Loucy (cell line): ENCODE measurements at regions not wholly inside any gene's neighbourhood (a gene's known extent, or its start where the extent isn't known, plus 50 kb on each side); places are given as distances from the start of the nearest gene placed in this dataset.

Experiments
- H2AFZ ChIP-seq: fragments of 200-600 bp; sonication (generic); 2 replicates; pipeline ENCODE4 v1.6.0; 2016; ENCODE audit warnings: antibody characterized with exemption, mild to moderate bottlenecking, low read length, moderate library complexity
- H3F3A ChIP-seq: fragments of 200-600 bp; 2 replicates; pipeline ENCODE4 v1.6.0; 2016; ENCODE audit warnings: antibody characterized with exemption, low read depth, mild to moderate bottlenecking
- H3K27me3 ChIP-seq: fragments of 200-600 bp; sonication (generic); 2 replicates; pipeline ENCODE4 v1.6.1; 2014; ENCODE audit warnings: low read length, mild to moderate bottlenecking; ENCODE audit not compliant: insufficient read depth, poor library complexity, severe bottlenecking
- H3K36me3 ChIP-seq: fragments of 200-600 bp; sonication (generic); 2 replicates; pipeline ENCODE4 v1.6.1; 2016; ENCODE audit warnings: low read length; ENCODE audit not compliant: insufficient read depth
- H3K4me1 ChIP-seq: fragments of 200-600 bp; sonication (generic); 2 replicates; pipeline ENCODE4 v1.5.1; 2014; ENCODE audit warnings: low read length, mild to moderate bottlenecking; ENCODE audit not compliant: insufficient read depth, poor library complexity, severe bottlenecking
- H3K4me2 ChIP-seq: fragments of 200-600 bp; sonication (generic); 2 replicates; pipeline ENCODE4 v1.6.0; 2014; ENCODE audit warnings: antibody characterized with exemption, low read length, low read depth, mild to moderate bottlenecking; ENCODE audit not compliant: poor library complexity, severe bottlenecking
- H3K4me3 ChIP-seq: fragments of 200-600 bp; sonication (generic); 2 replicates; pipeline ENCODE4 v1.5.1; 2014; ENCODE audit warnings: low read length, mild to moderate bottlenecking, mixed read lengths; ENCODE audit not compliant: poor library complexity, severe bottlenecking
- H3K79me2 ChIP-seq: fragments of 200-600 bp; sonication (generic); 2 replicates; pipeline ENCODE4 v1.6.1; 2014; ENCODE audit warnings: low read length; ENCODE audit not compliant: insufficient read depth
- H3K9ac ChIP-seq: fragments of 200-600 bp; sonication (generic); 2 replicates; pipeline ENCODE4 v1.6.0; 2014; ENCODE audit warnings: mild to moderate bottlenecking, low read depth, low read length, moderate library complexity; ENCODE audit not compliant: poor library complexity, severe bottlenecking
- H3K9me2 ChIP-seq: fragments of 200-600 bp; sonication (generic); replicated peaks from 2 replicates; pipeline ENCODE4 v1.6.1; 2016; ENCODE audit warnings: low read depth, low read length, mixed read lengths
- H3K9me3 ChIP-seq: fragments of 200-600 bp; sonication (generic); 2 replicates; pipeline ENCODE4 v1.6.1; 2014; ENCODE audit warnings: mild to moderate bottlenecking, antibody characterized with exemption, low read length, low read depth; ENCODE audit not compliant: insufficient read depth
- H4K20me1 ChIP-seq: fragments of 200-600 bp; sonication (generic); 2 replicates; pipeline ENCODE4 v1.6.0; 2014; ENCODE audit warnings: antibody characterized with exemption, low read length, mild to moderate bottlenecking; ENCODE audit not compliant: insufficient read depth, poor library complexity, severe bottlenecking
- EZH2phosphoT487 ChIP-seq: fragments of 200-600 bp; IDR thresholded peaks from 2 replicates; pipeline ENCODE4 v1.6.1; 2018; ENCODE audit warnings: antibody characterized with exemption, mild to moderate bottlenecking, moderate library complexity, borderline replicate concordance
- TF ChIP-seq, protein P1 (sequence below): fragments of 200-600 bp; sonication (generic); conservative IDR thresholded peaks from 2 replicates; pipeline ENCODE4 v1.5.1; 2014; ENCODE audit warnings: mild to moderate bottlenecking, antibody characterized with exemption, low read length

DNA sequence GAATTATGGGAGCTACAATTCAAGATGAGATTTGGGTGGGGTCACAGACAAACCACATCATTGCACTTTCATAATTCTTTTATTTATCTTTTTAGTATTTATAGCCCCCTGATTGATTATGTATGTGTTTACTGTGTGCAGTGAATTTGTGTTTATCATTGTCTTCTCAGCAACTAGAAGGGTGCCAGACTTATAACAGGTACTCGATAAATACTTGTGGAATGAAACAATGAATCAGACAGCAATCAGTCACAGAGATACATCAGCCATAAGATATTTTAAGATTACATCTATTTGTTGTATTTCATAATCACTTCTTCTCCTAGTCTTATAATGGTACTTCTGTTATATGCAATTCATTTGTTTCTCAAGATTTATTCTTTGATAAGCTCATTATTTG lies 273.2 kb downstream of the PTPRC start:
- Histone ChIP-seq H4K20me1 (peaks cover 100% of the 10 kb centered on the region), H3K79me2 (peaks cover 100% of the 10 kb centered on the region), H3K27me3 (no peaks in the 10 kb centered on the region)

DNA sequence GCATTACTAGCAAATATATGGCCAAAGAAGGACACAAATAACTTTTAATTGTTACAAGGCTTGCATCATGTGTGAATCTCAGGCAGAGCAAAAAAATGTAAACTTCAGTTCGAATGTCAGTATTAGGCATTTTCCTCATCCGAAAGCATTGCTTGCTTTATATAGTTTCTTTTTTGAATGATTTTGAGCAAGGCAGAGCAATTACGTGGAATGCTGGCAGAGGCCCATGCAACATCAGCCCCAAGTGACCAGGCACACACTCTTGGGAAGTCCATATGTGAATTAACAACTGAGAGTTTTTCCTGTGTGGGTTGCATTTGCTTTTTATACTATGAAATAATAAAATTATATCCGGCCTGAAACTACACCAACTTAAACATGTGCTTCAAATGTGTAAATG lies 274.8 kb downstream of the PTPRC start:
- Histone ChIP-seq H2AFZ (no peak overlapping the region), H3K4me3 (peak overlapping the region; percentile 21), H3K4me2 (peak overlapping the region; percentile 70)

More for the DNA sequence above, 273.2 kb downstream of the PTPRC start:
- no peak overlapping the region for H3K9ac ChIP-seq
- peaks cover 95% of the 10 kb centered on the region for H3K36me3 ChIP-seq
- no peak overlapping the region for H2AFZ ChIP-seq
- no peak overlapping the region for H3K4me3 ChIP-seq
- no peaks in the 10 kb centered on the region for H3K9me2 ChIP-seq
- H3K4me2 ChIP-seq: peak overlapping the region; percentile 70
- peaks cover 90% of the 10 kb centered on the region for H3K4me1 ChIP-seq
- peaks cover 23% of the 10 kb centered on the region; the same call in 1 of the 2 replicates for H3F3A ChIP-seq
- H3K9me3 ChIP-seq: no peaks in the 10 kb centered on the region
- no peak for TF ChIP-seq EZH2phosphoT487
- TF ChIP-seq, protein P1, sequence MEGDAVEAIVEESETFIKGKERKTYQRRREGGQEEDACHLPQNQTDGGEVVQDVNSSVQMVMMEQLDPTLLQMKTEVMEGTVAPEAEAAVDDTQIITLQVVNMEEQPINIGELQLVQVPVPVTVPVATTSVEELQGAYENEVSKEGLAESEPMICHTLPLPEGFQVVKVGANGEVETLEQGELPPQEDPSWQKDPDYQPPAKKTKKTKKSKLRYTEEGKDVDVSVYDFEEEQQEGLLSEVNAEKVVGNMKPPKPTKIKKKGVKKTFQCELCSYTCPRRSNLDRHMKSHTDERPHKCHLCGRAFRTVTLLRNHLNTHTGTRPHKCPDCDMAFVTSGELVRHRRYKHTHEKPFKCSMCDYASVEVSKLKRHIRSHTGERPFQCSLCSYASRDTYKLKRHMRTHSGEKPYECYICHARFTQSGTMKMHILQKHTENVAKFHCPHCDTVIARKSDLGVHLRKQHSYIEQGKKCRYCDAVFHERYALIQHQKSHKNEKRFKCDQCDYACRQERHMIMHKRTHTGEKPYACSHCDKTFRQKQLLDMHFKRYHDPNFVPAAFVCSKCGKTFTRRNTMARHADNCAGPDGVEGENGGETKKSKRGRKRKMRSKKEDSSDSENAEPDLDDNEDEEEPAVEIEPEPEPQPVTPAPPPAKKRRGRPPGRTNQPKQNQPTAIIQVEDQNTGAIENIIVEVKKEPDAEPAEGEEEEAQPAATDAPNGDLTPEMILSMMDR: no peak

DNA sequence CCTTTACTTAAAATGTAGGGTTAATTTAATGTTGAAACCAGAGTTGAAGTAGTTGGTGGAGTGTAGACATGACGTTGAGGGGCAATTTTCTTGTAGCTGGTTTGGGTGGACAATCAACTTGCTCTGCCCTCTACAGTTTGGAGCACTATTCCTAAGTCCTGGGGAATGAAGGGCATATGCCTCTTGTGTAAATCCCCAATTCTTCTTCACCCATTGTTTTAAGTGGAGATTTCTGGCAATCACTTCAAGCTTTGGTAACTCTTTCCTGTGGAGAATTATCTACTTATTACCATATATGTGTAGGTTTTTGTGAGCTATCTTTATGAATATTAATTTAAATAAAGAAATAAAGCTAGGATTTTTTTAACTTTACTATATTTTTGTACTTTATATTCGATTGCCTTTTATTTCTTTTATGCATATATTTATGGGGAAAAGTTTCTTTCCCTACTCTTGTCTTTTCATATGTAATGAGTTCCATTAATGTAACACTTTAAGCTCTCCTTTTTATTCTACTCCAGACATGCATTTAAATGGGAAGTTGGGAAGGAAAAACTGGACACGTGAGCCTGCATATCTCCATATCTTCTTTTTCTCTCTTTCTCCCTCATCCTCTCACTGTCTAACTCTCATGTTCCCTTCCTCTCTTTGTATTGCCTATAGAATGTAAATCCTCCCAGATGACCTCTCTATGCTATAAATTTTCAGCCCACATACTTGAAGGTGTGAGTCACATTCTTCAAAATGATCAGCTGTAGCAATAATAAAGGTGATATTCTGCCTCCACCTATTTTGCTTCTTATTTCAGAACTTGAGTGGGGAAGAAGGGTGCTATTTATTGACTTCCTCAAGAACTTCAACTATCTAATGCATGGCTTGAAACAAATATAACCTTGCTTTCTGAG lies 276.7 kb downstream of the PTPRC start:
- Histone ChIP-seq H4K20me1 (peaks cover 100% of the 10 kb centered on the region), H2AFZ (no peak overlapping the region), H3K79me2 (peaks cover 100% of the 10 kb centered on the region), H3F3A (peaks cover 13% of the 10 kb centered on the region; the same call in 1 of the 2 replicates), H3K9me3 (no peaks in the 10 kb centered on the region), H3K36me3 (peaks cover 98% of the 10 kb centered on the region), H3K4me2 (peak overlapping the region; percentile 70), H3K4me3 (peak overlapping the region; percentile 18), H3K4me1 (peaks cover 99% of the 10 kb centered on the region), H3K9me2 (no peaks in the 10 kb centered on the region), H3K27me3 (no peaks in the 10 kb centered on the region), H3K9ac (no peak overlapping the region)
- no peak for TF ChIP-seq EZH2phosphoT487
- TF ChIP-seq, protein P1: no peak

More for the DNA sequence above, 274.8 kb downstream of the PTPRC start:
- Histone ChIP-seq H3K9ac (no peak overlapping the region), H3K4me1 (peaks cover 96% of the 10 kb centered on the region), H3K36me3 (peaks cover 96% of the 10 kb centered on the region), H3F3A (peaks cover 17% of the 10 kb centered on the region; the same call in 1 of the 2 replicates), H3K79me2 (peaks cover 100% of the 10 kb centered on the region), H3K9me2 (no peaks in the 10 kb centered on the region), H3K27me3 (no peaks in the 10 kb centered on the region), H3K9me3 (no peaks in the 10 kb centered on the region), H4K20me1 (peaks cover 100% of the 10 kb centered on the region)
- TF ChIP-seq, protein P1: no peak
- no peak for TF ChIP-seq EZH2phosphoT487
